Neural cell (in vitro differentiated cells): ENCODE measurements at regions not wholly inside any gene's neighbourhood (a gene's known extent, or its start where the extent isn't known, plus 50 kb on each side); places are given as distances from the start of the nearest gene placed in this dataset.

ENCODE experiments used
- EP300 ChIP-seq: fragments of 450-650 bp; conservative IDR thresholded peaks from 2 replicates; pipeline ENCODE4 v1.6.1; 2014; ENCODE audit warnings: antibody characterized with exemption, mild to moderate bottlenecking, moderate library complexity; ENCODE audit not compliant: poor library complexity, severe bottlenecking
- EZH2 ChIP-seq: fragments of 200-600, 300-800 bp; shearing (Covaris generic), sonication (generic); IDR thresholded peaks from 2 replicates; pipeline ENCODE4 v1.6.1; 2014; ENCODE audit warnings: antibody characterized with exemption, low read length, borderline replicate concordance, mild to moderate bottlenecking; ENCODE audit not compliant: insufficient read depth, poor library complexity, severe bottlenecking
- POLR2AphosphoS5 ChIP-seq: IDR thresholded peaks from 2 replicates; pipeline ENCODE4 v1.6.1; 2012
- RAD21 ChIP-seq: fragments of 450-650 bp; conservative IDR thresholded peaks from 2 replicates; pipeline ENCODE4 v1.6.1; 2014; ENCODE audit warnings: antibody characterized with exemption, mild to moderate bottlenecking, moderate library complexity
- SMC3 ChIP-seq: fragments of 450-650 bp; conservative IDR thresholded peaks from 2 replicates; pipeline ENCODE4 v1.6.1; 2014; ENCODE audit warnings: antibody characterized with exemption, mild to moderate bottlenecking, moderate library complexity; ENCODE audit not compliant: poor library complexity
- TAF1 ChIP-seq: IDR thresholded peaks from 2 replicates; pipeline ENCODE4 v1.6.1; 2012; ENCODE audit warnings: low read depth
- TF ChIP-seq, protein P1 (sequence below): fragments of 450-650 bp; IDR thresholded peaks from 2 replicates; pipeline ENCODE4 v1.5.1; 2014; ENCODE audit warnings: antibody characterized with exemption, mild to moderate bottlenecking, moderate library complexity; ENCODE audit not compliant: poor library complexity, severe bottlenecking
- TF ChIP-seq, protein P2 (sequence below): IDR thresholded peaks from 2 replicates; pipeline ENCODE4 v1.6.1; 2012; ENCODE audit warnings: borderline replicate concordance

GRCh38 chr2:116489944-116490343, 1324.5 kb upstream of the DDX18 start:
- TF ChIP-seq, protein P1, sequence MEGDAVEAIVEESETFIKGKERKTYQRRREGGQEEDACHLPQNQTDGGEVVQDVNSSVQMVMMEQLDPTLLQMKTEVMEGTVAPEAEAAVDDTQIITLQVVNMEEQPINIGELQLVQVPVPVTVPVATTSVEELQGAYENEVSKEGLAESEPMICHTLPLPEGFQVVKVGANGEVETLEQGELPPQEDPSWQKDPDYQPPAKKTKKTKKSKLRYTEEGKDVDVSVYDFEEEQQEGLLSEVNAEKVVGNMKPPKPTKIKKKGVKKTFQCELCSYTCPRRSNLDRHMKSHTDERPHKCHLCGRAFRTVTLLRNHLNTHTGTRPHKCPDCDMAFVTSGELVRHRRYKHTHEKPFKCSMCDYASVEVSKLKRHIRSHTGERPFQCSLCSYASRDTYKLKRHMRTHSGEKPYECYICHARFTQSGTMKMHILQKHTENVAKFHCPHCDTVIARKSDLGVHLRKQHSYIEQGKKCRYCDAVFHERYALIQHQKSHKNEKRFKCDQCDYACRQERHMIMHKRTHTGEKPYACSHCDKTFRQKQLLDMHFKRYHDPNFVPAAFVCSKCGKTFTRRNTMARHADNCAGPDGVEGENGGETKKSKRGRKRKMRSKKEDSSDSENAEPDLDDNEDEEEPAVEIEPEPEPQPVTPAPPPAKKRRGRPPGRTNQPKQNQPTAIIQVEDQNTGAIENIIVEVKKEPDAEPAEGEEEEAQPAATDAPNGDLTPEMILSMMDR, result no peak
- TF ChIP-seq POLR2AphosphoS5 (no peak), SMC3 (no peak), EZH2 (no peak), TAF1 (no peak), EP300 (no peak), RAD21 (no peak)
- TF ChIP-seq, protein P2, sequence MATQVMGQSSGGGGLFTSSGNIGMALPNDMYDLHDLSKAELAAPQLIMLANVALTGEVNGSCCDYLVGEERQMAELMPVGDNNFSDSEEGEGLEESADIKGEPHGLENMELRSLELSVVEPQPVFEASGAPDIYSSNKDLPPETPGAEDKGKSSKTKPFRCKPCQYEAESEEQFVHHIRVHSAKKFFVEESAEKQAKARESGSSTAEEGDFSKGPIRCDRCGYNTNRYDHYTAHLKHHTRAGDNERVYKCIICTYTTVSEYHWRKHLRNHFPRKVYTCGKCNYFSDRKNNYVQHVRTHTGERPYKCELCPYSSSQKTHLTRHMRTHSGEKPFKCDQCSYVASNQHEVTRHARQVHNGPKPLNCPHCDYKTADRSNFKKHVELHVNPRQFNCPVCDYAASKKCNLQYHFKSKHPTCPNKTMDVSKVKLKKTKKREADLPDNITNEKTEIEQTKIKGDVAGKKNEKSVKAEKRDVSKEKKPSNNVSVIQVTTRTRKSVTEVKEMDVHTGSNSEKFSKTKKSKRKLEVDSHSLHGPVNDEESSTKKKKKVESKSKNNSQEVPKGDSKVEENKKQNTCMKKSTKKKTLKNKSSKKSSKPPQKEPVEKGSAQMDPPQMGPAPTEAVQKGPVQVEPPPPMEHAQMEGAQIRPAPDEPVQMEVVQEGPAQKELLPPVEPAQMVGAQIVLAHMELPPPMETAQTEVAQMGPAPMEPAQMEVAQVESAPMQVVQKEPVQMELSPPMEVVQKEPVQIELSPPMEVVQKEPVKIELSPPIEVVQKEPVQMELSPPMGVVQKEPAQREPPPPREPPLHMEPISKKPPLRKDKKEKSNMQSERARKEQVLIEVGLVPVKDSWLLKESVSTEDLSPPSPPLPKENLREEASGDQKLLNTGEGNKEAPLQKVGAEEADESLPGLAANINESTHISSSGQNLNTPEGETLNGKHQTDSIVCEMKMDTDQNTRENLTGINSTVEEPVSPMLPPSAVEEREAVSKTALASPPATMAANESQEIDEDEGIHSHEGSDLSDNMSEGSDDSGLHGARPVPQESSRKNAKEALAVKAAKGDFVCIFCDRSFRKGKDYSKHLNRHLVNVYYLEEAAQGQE, result no peak
